ENCODE measurements at regions not wholly inside any gene's neighbourhood (a gene's known extent, or its start where the extent isn't known, plus 50 kb on each side); places are given as distances from the start of the nearest gene placed in this dataset.
A peak's percentile ranks its signal among the peaks of the same experiment; 100 is the strongest.
"Not testable (repeated sequence)": the region's sequence is repeated elsewhere in the genome, so short reads cannot be mapped to it uniquely, and the experiment has no call there.

GRCh38 chr7:82599895-82600294 lies 156.3 kb upstream of the CACNA2D1 start:
- no peak for ATAC-seq
- Histone ChIP-seq H3K9ac (ENCODE audit: low read length) (no peak overlapping the region), H3K4me3 (ENCODE audit: low read length) (no peak overlapping the region), H3F3A (ENCODE audit: low read length, unreplicated experiment) (no peaks in the 10 kb centered on the region), H3K27ac (ENCODE audit: low read length) (no peak overlapping the region), H3K9me2 (replicated peaks; ENCODE audit: low read length) (no peaks in the 10 kb centered on the region), H2AFZ (ENCODE audit: low read length) (no peak overlapping the region), H4K20me1 (ENCODE audit: low read length) (no peaks in the 10 kb centered on the region), H3K9me3 (ENCODE audit: low read length) (no peaks in the 10 kb centered on the region), H3K4me1 (ENCODE audit: insufficient read depth, low read length) (peaks cover 6% of the 10 kb centered on the region), H3K27me3 (ENCODE audit: low read length) (no peaks in the 10 kb centered on the region; the same call in 1 of the 2 replicates), H3K4me2 (ENCODE audit: low read length) (no peak overlapping the region), H3K36me3 (ENCODE audit: low read depth, low read length) (no peaks in the 10 kb centered on the region), H3K79me2 (ENCODE audit: low read length) (no peaks in the 10 kb centered on the region)
- DNase-seq = no peak
- ChIA-PET POLR2A (ENCODE audit: unreplicated experiment) (no interaction called here), CTCF (interaction anchor here (0.6 kb wide), 1 partner anchor 391 kb away, joined by 4 read pairs; no protein-coding TSS in a partner anchor)
- no peak for TF ChIP-seq EZH2 (IDR thresholded peaks at IDR 0.05; ENCODE audit: low read length, unreplicated experiment)
- TF ChIP-seq EZH2phosphoT487 (IDR thresholded peaks at IDR 0.05; ENCODE audit: borderline replicate concordance, low read length) = no peak
- TF ChIP-seq, protein P1, sequence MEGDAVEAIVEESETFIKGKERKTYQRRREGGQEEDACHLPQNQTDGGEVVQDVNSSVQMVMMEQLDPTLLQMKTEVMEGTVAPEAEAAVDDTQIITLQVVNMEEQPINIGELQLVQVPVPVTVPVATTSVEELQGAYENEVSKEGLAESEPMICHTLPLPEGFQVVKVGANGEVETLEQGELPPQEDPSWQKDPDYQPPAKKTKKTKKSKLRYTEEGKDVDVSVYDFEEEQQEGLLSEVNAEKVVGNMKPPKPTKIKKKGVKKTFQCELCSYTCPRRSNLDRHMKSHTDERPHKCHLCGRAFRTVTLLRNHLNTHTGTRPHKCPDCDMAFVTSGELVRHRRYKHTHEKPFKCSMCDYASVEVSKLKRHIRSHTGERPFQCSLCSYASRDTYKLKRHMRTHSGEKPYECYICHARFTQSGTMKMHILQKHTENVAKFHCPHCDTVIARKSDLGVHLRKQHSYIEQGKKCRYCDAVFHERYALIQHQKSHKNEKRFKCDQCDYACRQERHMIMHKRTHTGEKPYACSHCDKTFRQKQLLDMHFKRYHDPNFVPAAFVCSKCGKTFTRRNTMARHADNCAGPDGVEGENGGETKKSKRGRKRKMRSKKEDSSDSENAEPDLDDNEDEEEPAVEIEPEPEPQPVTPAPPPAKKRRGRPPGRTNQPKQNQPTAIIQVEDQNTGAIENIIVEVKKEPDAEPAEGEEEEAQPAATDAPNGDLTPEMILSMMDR (conservative IDR thresholded peaks at IDR 0.05; ENCODE audit: low read depth, low read length) = no peak
- BruUV-seq (replicated peaks) = no TSS peak
- intact Hi-C loops (cut with micrococcal nuclease) = loop anchor here (1.0 to 10.0 kb wide), 4 partner anchors 127 to 1105 kb away; no protein-coding TSS in a partner anchor

GRCh38 chr7:82598958-82599357 lies 155.4 kb upstream of the CACNA2D1 start:
- POLR2A ChIA-PET (ENCODE audit: unreplicated experiment) = no interaction called here
- H2AFZ ChIP-seq (ENCODE audit: low read length) = no peak overlapping the region
- intact Hi-C loops (cut with micrococcal nuclease) = no loop called here
- H3K27ac ChIP-seq (ENCODE audit: low read length) = no peak overlapping the region
- no peaks in the 10 kb centered on the region; the same call in 1 of the 2 replicates for H3K27me3 ChIP-seq (ENCODE audit: low read length)
- CTCF ChIA-PET = no interaction called here
- TF ChIP-seq, protein P1 (conservative IDR thresholded peaks at IDR 0.05; ENCODE audit: low read depth, low read length) = no peak
- TF ChIP-seq EZH2phosphoT487 (IDR thresholded peaks at IDR 0.05; ENCODE audit: borderline replicate concordance, low read length) = no peak
- no peak for TF ChIP-seq EZH2 (IDR thresholded peaks at IDR 0.05; ENCODE audit: low read length, unreplicated experiment)
- H3K79me2 ChIP-seq (ENCODE audit: low read length) = no peaks in the 10 kb centered on the region
- H3K9me3 ChIP-seq (ENCODE audit: low read length) = no peaks in the 10 kb centered on the region
- H3K4me2 ChIP-seq (ENCODE audit: low read length) = no peak overlapping the region
- ATAC-seq (peak; percentile 42), DNase-seq (peak; percentile 43)
- H3K36me3 ChIP-seq (ENCODE audit: low read depth, low read length) = no peaks in the 10 kb centered on the region
- peaks cover 15% of the 10 kb centered on the region for H3K4me1 ChIP-seq (ENCODE audit: insufficient read depth, low read length)
- no peaks in the 10 kb centered on the region for H3K9me2 ChIP-seq (replicated peaks; ENCODE audit: low read length)
- no peak overlapping the region for H3K4me3 ChIP-seq (ENCODE audit: low read length)
- no peaks in the 10 kb centered on the region for H3F3A ChIP-seq (ENCODE audit: low read length, unreplicated experiment)
- no TSS peak for BruUV-seq (replicated peaks)
- no peak overlapping the region for H3K9ac ChIP-seq (ENCODE audit: low read length)
- no peaks in the 10 kb centered on the region for H4K20me1 ChIP-seq (ENCODE audit: low read length)

- H3K9ac ChIP-seq (ENCODE audit: low read length); intact Hi-C loops (cut with micrococcal nuclease); BruUV-seq (replicated peaks); H3K9me3 ChIP-seq (ENCODE audit: low read length); H3K27me3 ChIP-seq (ENCODE audit: low read length); H3F3A ChIP-seq (ENCODE audit: low read length, unreplicated experiment); H3K4me2 ChIP-seq (ENCODE audit: low read length); H3K36me3 ChIP-seq (ENCODE audit: low read depth, low read length); ATAC-seq; DNase-seq; H4K20me1 ChIP-seq (ENCODE audit: low read length); H3K79me2 ChIP-seq (ENCODE audit: low read length); H2AFZ ChIP-seq (ENCODE audit: low read length); H3K27ac ChIP-seq (ENCODE audit: low read length); CTCF ChIA-PET; H3K4me3 ChIP-seq (ENCODE audit: low read length); POLR2A ChIA-PET (ENCODE audit: unreplicated experiment); H3K9me2 ChIP-seq (replicated peaks; ENCODE audit: low read length): not testable (repeated sequence)
- peaks cover 16% of the 10 kb centered on the region for H3K4me1 ChIP-seq (ENCODE audit: insufficient read depth, low read length)
These were observed 152.2 kb upstream of the CACNA2D1 start for GRCh38 chr7:82595795-82596194.

Measured in PC-3 (cell line).